IMR-90 (cell line): ENCODE measurements at regions not wholly inside any gene's neighbourhood (a gene's known extent, or its start where the extent isn't known, plus 50 kb on each side); places are given as distances from the start of the nearest gene placed in this dataset.

ENCODE experiments used
- ATAC-seq: fragments of 200-7000 bp; cut with Tn5 transposase; 2 replicates; pipeline ENCODE4 v1.9.1; 2020; ENCODE audit warnings: low read depth, mild to moderate bottlenecking, moderate library complexity
- BruUV-seq: library from RNA; stranded (reverse); fragments of 400-500 nt; replicated peaks from 2 replicates; lab custom pipeline; 2021; lab: Mats Ljungman, UMichigan
- CTCF ChIA-PET: fragments of 300-600 bp; formaldehyde crosslinking; extraction: SDS; loops from one replicate; lab custom pipeline; 2021; ENCODE audit warnings: antibody characterized with exemption; lab: Yijun Ruan, JAX
- POLR2A ChIA-PET: fragments of 300-600 bp; sonication (Branson Sonifier 250); formaldehyde crosslinking; loops from one replicate; lab custom pipeline; 2022; ENCODE audit warnings: antibody characterized with exemption; ENCODE audit not compliant: unreplicated experiment; lab: Charles Lee
- DNase-seq: peaks from one replicate; pipeline ENCODE4 v3.0.0; 2013
- H2AFZ ChIP-seq: replicated peaks from 2 replicates; pipeline ENCODE3; 2013; ENCODE audit warnings: low read length, mild to moderate bottlenecking; ENCODE audit not compliant: poor library complexity
- H2AK5ac ChIP-seq: 2 replicates; pipeline ENCODE4 v1.6.1; 2013; ENCODE audit warnings: low read depth, low read length, inconsistent platforms
- H2AK9ac ChIP-seq: replicated peaks from 2 replicates; pipeline ENCODE3; 2013; ENCODE audit warnings: mild to moderate bottlenecking, low read depth, low read length, moderate library complexity; ENCODE audit not compliant: poor library complexity
- H2BK120ac ChIP-seq: 2 replicates; pipeline ENCODE4 v1.6.1; 2013; ENCODE audit warnings: low read depth, low read length, inconsistent platforms
- H2BK15ac ChIP-seq: 3 replicates; pipeline ENCODE4 v1.6.1; 2013; ENCODE audit warnings: low read depth, low read length, inconsistent platforms
- H2BK20ac ChIP-seq: 2 replicates; pipeline ENCODE4 v1.6.1; 2013; ENCODE audit warnings: low read depth, mild to moderate bottlenecking, inconsistent platforms, low read length, moderate library complexity
- H2BK5ac ChIP-seq: 2 replicates; pipeline ENCODE4 v1.6.1; 2013; ENCODE audit warnings: mild to moderate bottlenecking, low read depth, low read length, inconsistent platforms; ENCODE audit not compliant: poor library complexity, severe bottlenecking
- H3K14ac ChIP-seq: replicated peaks from 2 replicates; pipeline ENCODE4 v1.6.1; 2013; ENCODE audit warnings: low read depth, low read length, inconsistent platforms
- H3K18ac ChIP-seq: 2 replicates; pipeline ENCODE4 v1.6.1; 2013; ENCODE audit warnings: low read depth, low read length, control low read depth
- H3K23ac ChIP-seq: 2 replicates; pipeline ENCODE4 v1.6.1; 2013; ENCODE audit warnings: low read depth, low read length, inconsistent platforms
- H3K27ac ChIP-seq: 2 replicates; pipeline ENCODE4 v1.5.1; 2013; ENCODE audit warnings: mild to moderate bottlenecking, control low read depth, low read length; ENCODE audit not compliant: insufficient read depth
- H3K27me3 ChIP-seq: 2 replicates; pipeline ENCODE4 v1.6.1; 2013; ENCODE audit warnings: low read length; ENCODE audit not compliant: control insufficient read depth, insufficient read depth
- H3K36me3 ChIP-seq: 2 replicates; pipeline ENCODE4 v1.6.1; 2013; ENCODE audit warnings: low read length, mixed read lengths; ENCODE audit not compliant: control insufficient read depth, insufficient read depth
- H3K4ac ChIP-seq: 2 replicates; pipeline ENCODE4 v1.6.1; 2013; ENCODE audit warnings: low read depth, low read length, inconsistent platforms
- H3K4me1 ChIP-seq: 2 replicates; pipeline ENCODE4 v1.6.1; 2013; ENCODE audit warnings: low read length, mixed read lengths; ENCODE audit not compliant: control insufficient read depth, insufficient read depth
- H3K4me2 ChIP-seq: 2 replicates; pipeline ENCODE4 v1.6.1; 2013; ENCODE audit warnings: low read depth, mild to moderate bottlenecking, control low read depth, low read length, moderate library complexity
- H3K4me3 ChIP-seq: 2 replicates; pipeline ENCODE4 v1.5.1; 2013; ENCODE audit warnings: low read depth, mild to moderate bottlenecking, control low read depth, low read length, moderate library complexity; ENCODE audit not compliant: insufficient read depth
- H3K56ac ChIP-seq: 2 replicates; pipeline ENCODE4 v1.6.1; 2013; ENCODE audit warnings: low read length, inconsistent platforms; ENCODE audit not compliant: insufficient read depth; ENCODE audit errors: extremely low read depth
- H3K79me1 ChIP-seq, 2 experiments: 2 replicates each; pipeline ENCODE4 v1.6.1; 2013; ENCODE audit warnings: low read length in 2 of 2, inconsistent platforms in 1 of 2, low read depth in 1 of 2
- H3K9ac ChIP-seq: 2 replicates; pipeline ENCODE4 v1.6.1; 2013; ENCODE audit warnings: low read depth, low read length, control low read depth
- H3K9me1 ChIP-seq: 2 replicates; pipeline ENCODE4 v1.6.1; 2013; ENCODE audit warnings: low read length, inconsistent platforms; ENCODE audit not compliant: insufficient read depth
- H3K9me3 ChIP-seq: 2 replicates; pipeline ENCODE4 v1.6.1; 2013; ENCODE audit warnings: low read length; ENCODE audit not compliant: control insufficient read depth, insufficient read depth
- H4K20me1 ChIP-seq: 2 replicates; pipeline ENCODE4 v1.6.1; 2013; ENCODE audit warnings: low read length, inconsistent platforms; ENCODE audit not compliant: insufficient read depth
- H4K5ac ChIP-seq: 2 replicates; pipeline ENCODE4 v1.6.1; 2013; ENCODE audit warnings: mild to moderate bottlenecking, low read depth, low read length, control low read depth
- H4K8ac ChIP-seq, 2 experiments: 2 replicates each; pipeline ENCODE4 v1.6.1; 2013; ENCODE audit warnings: low read depth in 2 of 2, low read length in 2 of 2, control low read depth in 1 of 2, inconsistent platforms in 1 of 2
- H4K91ac ChIP-seq: 2 replicates; pipeline ENCODE4 v1.6.1; 2013; ENCODE audit warnings: low read depth, low read length, inconsistent platforms; ENCODE audit not compliant: insufficient read depth
- BHLHE40 ChIP-seq: fragments of 150-350 bp; IDR thresholded peaks from 2 replicates; pipeline ENCODE4 v1.6.1; 2016; ENCODE audit warnings: mild to moderate bottlenecking, low read depth, low read length
- CEBPB ChIP-seq: IDR thresholded peaks from 2 replicates; pipeline ENCODE4 v1.6.1; 2012; ENCODE audit warnings: low read depth, low read length, improper control_type of control experiment
- FOS ChIP-seq: fragments of 150-350 bp; IDR thresholded peaks from 2 replicates; pipeline ENCODE4 v1.6.1; 2016; ENCODE audit warnings: low read depth, low read length
- MAFK ChIP-seq: IDR thresholded peaks from 2 replicates; pipeline ENCODE4 v1.6.1; 2012; ENCODE audit warnings: low read depth, low read length, improper control_type of control experiment
- MAZ ChIP-seq: IDR thresholded peaks from 2 replicates; pipeline ENCODE4 v1.6.1; 2012; ENCODE audit warnings: low read depth, mild to moderate bottlenecking, low read length, improper control_type of control experiment, moderate library complexity, borderline replicate concordance
- NFE2L2 ChIP-seq: fragments of 150-350 bp; IDR thresholded peaks from 2 replicates; pipeline ENCODE4 v1.6.1; 2016; ENCODE audit warnings: low read depth, mild to moderate bottlenecking, low read length
- POLR2A ChIP-seq: IDR thresholded peaks from 2 replicates; pipeline ENCODE4 v1.6.1; 2012; ENCODE audit warnings: mild to moderate bottlenecking, low read depth, low read length
- RFX5 ChIP-seq: IDR thresholded peaks from 2 replicates; pipeline ENCODE4 v1.8.0; 2012; ENCODE audit warnings: low read depth, mild to moderate bottlenecking, low read length, moderate library complexity
- WGBS, 2 experiments: methylation state at CpG; one replicate each; pipeline versions ENCODE4 v1.1.5 to v1.1.7; 2013; ENCODE audit warnings: missing lambda C conversion rate in 2 of 2; ENCODE audit not compliant: insufficient read length in 1 of 2; ENCODE audit errors: extremely low coverage in 2 of 2; 5-methylcytosine and 5-hydroxymethylcytosine counted together
- dilution Hi-C: fragments of 300-500 bp; cut with HindIII; formaldehyde crosslinking; loops from one replicate; pipeline ENCODE4 v1.14.3; 2018; ENCODE audit warnings: low sequenced_read_pairs; ENCODE audit not compliant: unreplicated experiment
- in situ Hi-C: fragments of 300-500 bp; cut with MboI; formaldehyde crosslinking; loops from 3 replicates; pipeline ENCODE4 v1.14.3; 2019; ENCODE audit warnings: low sequenced_read_pairs, inconsistent platforms, mixed read lengths
- intact Hi-C: fragments of 100-400 bp; cut with micrococcal nuclease; formaldehyde crosslinking; loops from 2 replicates; pipeline ENCODE4 v1.10.0; 2022

- Histone ChIP-seq H3K79me1 (no peaks in the 10 kb centered on the region), H3K4me1 (no peaks in the 10 kb centered on the region), H3K27ac (no peak overlapping the region), H3K9me3 (no peaks in the 10 kb centered on the region), H2BK15ac (no peak overlapping the region), H3K56ac (no peak overlapping the region), H2AK5ac (no peak overlapping the region), H3K23ac (no peak overlapping the region), H3K4me3 (no peak overlapping the region), H4K20me1 (no peaks in the 10 kb centered on the region), H3K14ac (no peak overlapping the region), H2AK9ac (no peak overlapping the region), H3K4me2 (no peak overlapping the region), H2BK20ac (no peak overlapping the region), H3K27me3 (no peaks in the 10 kb centered on the region), H4K8ac (no peak overlapping the region), H2AFZ (no peak overlapping the region), H2BK5ac (no peak overlapping the region), H3K18ac (no peak overlapping the region), H2BK120ac (no peak overlapping the region), H3K9ac (no peak overlapping the region), H4K91ac (no peak overlapping the region), H3K36me3 (no peaks in the 10 kb centered on the region), H3K4ac (no peak overlapping the region), H3K9me1 (no peaks in the 10 kb centered on the region), H4K5ac (no peak overlapping the region)
- no peak for ATAC-seq
- dilution Hi-C loops: no loop called here
- TF ChIP-seq FOS (no peak), NFE2L2 (no peak), CEBPB (no peak), BHLHE40 (no peak), MAZ (no peak), MAFK (no peak), POLR2A (no peak), RFX5 (no peak)
- no CpG with 5 or more reads among the region's 2 CpGs for WGBS, 2 experiments
- no peak for DNase-seq
- ChIA-PET CTCF (no interaction called here), POLR2A (no interaction called here)
- intact Hi-C loops: no loop called here
- in situ Hi-C loops: no loop called here
- no TSS peak for BruUV-seq
Observed at GRCh38 chr1:157920748-157921147, 72.7 kb upstream of the KIRREL1 start.
